GM06990 (cell line): ENCODE measurements at regions not wholly inside any gene's neighbourhood (a gene's known extent, or its start where the extent isn't known, plus 50 kb on each side); places are given as distances from the start of the nearest gene placed in this dataset.
A peak's percentile ranks its signal among the peaks of the same experiment; 100 is the strongest.

ENCODE experiments used
- DNase-seq: peaks from one replicate; pipeline ENCODE4 v3.0.0-alpha.2; 2011; ENCODE audit not compliant: insufficient read length; ENCODE audit errors: extremely low read depth
- H3K27me3 ChIP-seq: replicated peaks from 2 replicates; pipeline ENCODE4 v1.6.0; 2011; ENCODE audit warnings: low read length; ENCODE audit not compliant: control insufficient read depth, insufficient read depth
- H3K36me3 ChIP-seq: 2 replicates; pipeline ENCODE4 v1.5.1; 2011; ENCODE audit warnings: low read length; ENCODE audit not compliant: control insufficient read depth, insufficient read depth
- H3K4me3 ChIP-seq: replicated peaks from 2 replicates; pipeline ENCODE4 v1.5.1; 2011; ENCODE audit warnings: low read depth, mild to moderate bottlenecking, control low read depth, low read length
- TF ChIP-seq, protein P1 (sequence below): IDR thresholded peaks from 2 replicates; pipeline ENCODE4 v1.5.1; 2011; ENCODE audit warnings: low read length, control low read depth, mild to moderate bottlenecking, inconsistent platforms; ENCODE audit not compliant: insufficient read depth, poor library complexity, severe bottlenecking

DNA sequence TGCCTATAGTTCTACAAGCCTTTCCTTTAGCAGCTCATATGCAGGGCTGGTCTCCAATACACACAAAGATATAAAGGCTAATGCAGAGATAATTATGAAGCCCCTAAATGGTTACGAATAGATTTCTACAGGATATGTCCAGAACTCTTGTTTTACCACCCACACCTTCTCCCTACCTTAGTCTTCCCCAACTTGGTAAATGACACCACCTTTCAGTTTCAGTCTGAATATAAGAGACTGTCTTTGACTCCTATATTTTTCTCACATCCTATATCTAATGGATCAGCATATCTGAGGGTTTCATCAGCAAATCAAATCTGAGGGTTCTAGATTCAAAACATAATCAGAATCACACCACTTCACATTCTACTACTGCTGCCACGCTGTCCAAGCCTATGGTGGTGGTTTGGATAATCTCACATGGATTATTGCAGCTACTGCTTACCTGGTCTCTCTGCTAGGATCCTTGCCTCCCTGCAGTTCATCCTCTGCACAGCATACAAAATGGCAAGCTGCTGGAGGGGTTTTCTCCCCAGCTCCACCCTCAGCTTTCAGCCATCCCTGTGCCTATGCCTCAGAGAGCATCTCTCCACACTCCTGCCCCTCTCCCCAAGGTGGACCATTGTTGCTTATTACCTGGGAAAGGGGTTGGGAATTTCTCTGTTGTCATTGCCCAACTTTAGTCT is 178.0 kb upstream of the SPOPL start:
- Histone ChIP-seq H3K27me3 (no peaks in the 10 kb centered on the region), H3K36me3 (no peaks in the 10 kb centered on the region), H3K4me3 (no peak overlapping the region)
- TF ChIP-seq, protein P1, sequence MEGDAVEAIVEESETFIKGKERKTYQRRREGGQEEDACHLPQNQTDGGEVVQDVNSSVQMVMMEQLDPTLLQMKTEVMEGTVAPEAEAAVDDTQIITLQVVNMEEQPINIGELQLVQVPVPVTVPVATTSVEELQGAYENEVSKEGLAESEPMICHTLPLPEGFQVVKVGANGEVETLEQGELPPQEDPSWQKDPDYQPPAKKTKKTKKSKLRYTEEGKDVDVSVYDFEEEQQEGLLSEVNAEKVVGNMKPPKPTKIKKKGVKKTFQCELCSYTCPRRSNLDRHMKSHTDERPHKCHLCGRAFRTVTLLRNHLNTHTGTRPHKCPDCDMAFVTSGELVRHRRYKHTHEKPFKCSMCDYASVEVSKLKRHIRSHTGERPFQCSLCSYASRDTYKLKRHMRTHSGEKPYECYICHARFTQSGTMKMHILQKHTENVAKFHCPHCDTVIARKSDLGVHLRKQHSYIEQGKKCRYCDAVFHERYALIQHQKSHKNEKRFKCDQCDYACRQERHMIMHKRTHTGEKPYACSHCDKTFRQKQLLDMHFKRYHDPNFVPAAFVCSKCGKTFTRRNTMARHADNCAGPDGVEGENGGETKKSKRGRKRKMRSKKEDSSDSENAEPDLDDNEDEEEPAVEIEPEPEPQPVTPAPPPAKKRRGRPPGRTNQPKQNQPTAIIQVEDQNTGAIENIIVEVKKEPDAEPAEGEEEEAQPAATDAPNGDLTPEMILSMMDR: no peak
- no peak for DNase-seq

GRCh38 chr2:138324068-138324771 is 177.3 kb upstream of the SPOPL start:
- Histone ChIP-seq H3K4me3 (no peak overlapping the region), H3K27me3 (no peaks in the 10 kb centered on the region), H3K36me3 (no peaks in the 10 kb centered on the region)
- DNase-seq: no peak
- TF ChIP-seq, protein P1: peak; percentile 10

DNA sequence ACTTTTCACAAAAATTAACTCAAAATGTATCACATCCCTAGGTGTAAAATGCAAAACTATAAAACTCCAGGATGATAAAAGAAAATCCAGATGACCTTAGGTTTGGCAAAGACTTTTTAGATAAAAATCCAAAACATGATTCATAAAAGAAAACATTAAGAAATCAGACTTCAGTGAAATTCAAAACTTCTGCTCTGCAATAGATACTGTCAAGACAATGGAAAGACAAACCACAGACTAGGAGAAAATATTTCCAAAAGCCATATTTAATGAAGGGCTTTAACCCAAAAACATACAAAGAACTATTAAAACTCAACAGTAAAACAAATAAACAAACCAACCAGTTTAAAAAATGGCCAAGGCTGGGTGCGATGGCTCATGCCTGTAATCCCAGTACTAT is 173.6 kb upstream of the SPOPL start:
- no peak for DNase-seq

GRCh38 chr2:138329162-138329561 is 172.4 kb upstream of the SPOPL start:
- DNase-seq: no peak
- H3K4me3 ChIP-seq: no peak overlapping the region
- no peaks in the 10 kb centered on the region for H3K36me3 ChIP-seq
- TF ChIP-seq, protein P1: no peak
- H3K27me3 ChIP-seq: no peaks in the 10 kb centered on the region

More for the DNA sequence above, 173.6 kb upstream of the SPOPL start:
- TF ChIP-seq, protein P1: no peak
- no peaks in the 10 kb centered on the region for H3K27me3 ChIP-seq
- no peak overlapping the region for H3K4me3 ChIP-seq
- H3K36me3 ChIP-seq: no peaks in the 10 kb centered on the region

- Histone ChIP-seq H3K36me3 (no peaks in the 10 kb centered on the region), H3K4me3 (no peak overlapping the region), H3K27me3 (no peaks in the 10 kb centered on the region)
- TF ChIP-seq, protein P1: no peak
- no peak for DNase-seq
Measured at GRCh38 chr2:138329591-138329990, 172.0 kb upstream of the SPOPL start.
